UCSD-AML1 (cell line): ENCODE measurements at regions not wholly inside any gene's neighbourhood (a gene's known extent, or its start where the extent isn't known, plus 50 kb on each side); places are given as distances from the start of the nearest gene placed in this dataset.
"Not testable (repeated sequence)": the region's sequence is repeated elsewhere in the genome, so short reads cannot be mapped to it uniquely, and the experiment has no call there.

Experiments
- DNase-seq: peaks from one replicate; lab custom pipeline; 2025; ENCODE audit not compliant: unreplicated experiment; lab: John Stamatoyannopoulos, UW

GRCh38 chr5:159805021-159805420 is 111.3 kb upstream of the ADRA1B start:
- DNase-seq = peak; percentile 20

GRCh38 chr5:159807135-159807534 is 109.1 kb upstream of the ADRA1B start:
- not testable (repeated sequence) for DNase-seq

- DNase-seq = no peak
Observed at GRCh38 chr5:159807586-159807985, 108.7 kb upstream of the ADRA1B start.

- DNase-seq = no peak
Observed at GRCh38 chr5:159811712-159812111, 104.6 kb upstream of the ADRA1B start.

GRCh38 chr5:159812759-159813158 is 103.5 kb upstream of the ADRA1B start:
- not testable (repeated sequence) for DNase-seq

GRCh38 chr5:159814222-159814621 is 102.1 kb upstream of the ADRA1B start:
- DNase-seq = no peak

- no peak for DNase-seq
Observed at GRCh38 chr5:159814805-159815585, 101.3 kb upstream of the ADRA1B start.

GRCh38 chr5:159817262-159818029 is 98.8 kb upstream of the ADRA1B start:
- no peak for DNase-seq

GRCh38 chr5:159819591-159820411 is 96.5 kb upstream of the ADRA1B start:
- no peak for DNase-seq

- DNase-seq = no peak
Observed at GRCh38 chr5:159820692-159821091, 95.6 kb upstream of the ADRA1B start.

GRCh38 chr5:159821461-159821940 is 94.8 kb upstream of the ADRA1B start:
- DNase-seq = no peak

- DNase-seq = no peak
Observed at GRCh38 chr5:159824188-159825161, 91.8 kb upstream of the ADRA1B start.

- no peak for DNase-seq
Observed at GRCh38 chr5:159825551-159826051, 90.7 kb upstream of the ADRA1B start.

- DNase-seq = no peak
Observed at GRCh38 chr5:159826351-159827214, 89.7 kb upstream of the ADRA1B start.

- DNase-seq = no peak
Observed at GRCh38 chr5:159827861-159828260, 88.4 kb upstream of the ADRA1B start.

GRCh38 chr5:159832073-159832472 is 84.2 kb upstream of the ADRA1B start:
- DNase-seq = no peak

- DNase-seq = no peak
Observed at GRCh38 chr5:159833088-159833487, 83.2 kb upstream of the ADRA1B start.

- no peak for DNase-seq
Observed at GRCh38 chr5:159833846-159834245, 82.4 kb upstream of the ADRA1B start.

GRCh38 chr5:159835548-159835947 is 80.7 kb upstream of the ADRA1B start:
- DNase-seq = no peak
